Fibroblast of skin of abdomen (primary cell): ENCODE measurements at regions not wholly inside any gene's neighbourhood (a gene's known extent, or its start where the extent isn't known, plus 50 kb on each side); places are given as distances from the start of the nearest gene placed in this dataset.

Experiments used
- DNase-seq: peaks from one replicate; pipeline ENCODE4 v3.0.0-alpha.2; 2013

DNA sequence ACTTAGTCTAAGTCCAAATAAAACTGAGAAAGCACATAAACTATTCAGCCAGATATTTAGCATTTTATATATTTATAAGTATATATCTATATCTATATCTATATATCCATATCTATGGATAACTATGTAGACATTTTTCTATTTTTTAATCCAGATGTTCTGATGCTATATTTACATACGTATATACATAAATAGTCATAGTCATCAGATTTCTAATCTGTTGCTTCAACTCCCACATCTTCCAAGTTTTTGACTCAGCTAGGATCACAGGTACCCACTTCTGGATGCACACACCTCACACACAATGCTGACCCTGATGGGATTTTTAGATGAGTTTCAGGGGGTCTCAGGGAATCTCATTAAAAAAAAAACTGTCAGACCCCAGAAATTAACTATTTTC is 52.2 kb upstream of the ZC3H11B start:
- DNase-seq, result no peak

DNA sequence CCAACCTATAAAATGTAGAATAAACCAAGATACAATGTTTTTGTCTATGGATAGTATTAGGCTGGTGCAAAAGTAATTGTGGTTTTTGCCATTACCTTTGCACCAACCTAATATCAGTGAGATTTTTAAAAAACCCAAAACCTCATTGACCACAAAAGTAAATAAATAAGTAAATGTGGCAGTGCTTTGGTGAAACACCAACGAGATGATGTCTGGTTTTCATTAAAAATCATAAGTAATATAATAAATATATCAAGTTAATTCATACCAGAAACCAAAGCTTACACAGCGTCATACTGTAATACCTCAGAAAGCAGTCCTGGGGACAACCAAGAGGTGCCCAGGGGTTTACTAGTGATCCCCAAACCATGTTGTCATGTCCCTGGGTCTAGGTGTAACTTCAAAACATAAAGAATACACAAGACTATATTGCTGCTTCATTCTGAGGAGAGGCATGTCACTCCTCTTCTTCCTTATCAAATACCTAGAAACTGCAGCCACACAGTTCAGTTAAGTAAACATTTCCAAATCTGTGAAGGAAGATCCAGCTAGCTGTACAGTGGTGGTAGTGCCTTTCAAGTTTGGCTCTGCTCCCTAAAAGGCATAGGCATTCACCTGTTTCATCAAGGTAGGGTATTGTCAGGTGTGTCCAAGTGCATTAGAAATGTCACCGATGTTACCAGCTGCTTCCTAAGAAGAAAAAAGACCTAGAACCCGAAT is 51.6 kb upstream of the ZC3H11B start:
- peak; percentile 4 for DNase-seq
